Epidermal melanocyte (primary cell): ENCODE measurements at regions not wholly inside any gene's neighbourhood (a gene's known extent, or its start where the extent isn't known, plus 50 kb on each side); places are given as distances from the start of the nearest gene placed in this dataset.

Experiments used
- DNase-seq: peaks from one replicate; pipeline ENCODE4 v3.0.0; 2011; ENCODE audit warnings: low spot score; ENCODE audit not compliant: insufficient read length

GRCh38 chr3:190252080-190252479, 70.2 kb downstream of the CLDN1 start:
- DNase-seq, result no peak

GRCh38 chr3:190249414-190249813, 72.8 kb downstream of the CLDN1 start:
- no peak for DNase-seq

GRCh38 chr3:190242147-190242546, 80.1 kb downstream of the CLDN1 start:
- no peak for DNase-seq

GRCh38 chr3:190239325-190239724, 82.9 kb downstream of the CLDN1 start:
- DNase-seq, result no peak

GRCh38 chr3:190238871-190239270, 83.4 kb downstream of the CLDN1 start:
- no peak for DNase-seq

- DNase-seq, result no peak
These were observed 87.6 kb downstream of the CLDN1 start for GRCh38 chr3:190234621-190235020.

GRCh38 chr3:190229632-190230424, 92.4 kb downstream of the CLDN1 start:
- no peak for DNase-seq

- no peak for DNase-seq
These were observed 95.2 kb downstream of the CLDN1 start for GRCh38 chr3:190227064-190227463.

- DNase-seq, result no peak
These were observed 97.2 kb downstream of the CLDN1 start for GRCh38 chr3:190224863-190225692.

- no peak for DNase-seq
These were observed 97.8 kb downstream of the CLDN1 start for GRCh38 chr3:190224456-190224855.

GRCh38 chr3:190222916-190223315, 99.3 kb downstream of the CLDN1 start:
- DNase-seq, result no peak

- DNase-seq, result no peak
These were observed 99.9 kb downstream of the CLDN1 start for GRCh38 chr3:190222360-190222759.

GRCh38 chr3:190220362-190220761, 99.7 kb upstream of the P3H2 start:
- no peak for DNase-seq

- DNase-seq, result no peak
These were observed 96.4 kb upstream of the P3H2 start for GRCh38 chr3:190217081-190217480.

- DNase-seq, result no peak
These were observed 93.0 kb upstream of the P3H2 start for GRCh38 chr3:190213727-190214126.

GRCh38 chr3:190210608-190211007, 89.9 kb upstream of the P3H2 start:
- no peak for DNase-seq

GRCh38 chr3:190209533-190209932, 88.8 kb upstream of the P3H2 start:
- no peak for DNase-seq

- DNase-seq, result no peak
These were observed 87.5 kb upstream of the P3H2 start for GRCh38 chr3:190208196-190208595.

GRCh38 chr3:190205739-190206138, 85.0 kb upstream of the P3H2 start:
- no peak for DNase-seq

- no peak for DNase-seq
These were observed 83.5 kb upstream of the P3H2 start for GRCh38 chr3:190204200-190204599.

GRCh38 chr3:190197346-190197763, 76.7 kb upstream of the P3H2 start:
- no peak for DNase-seq

- DNase-seq, result no peak
These were observed 73.8 kb upstream of the P3H2 start for GRCh38 chr3:190194506-190194905.

- DNase-seq, result no peak
These were observed 72.5 kb upstream of the P3H2 start for GRCh38 chr3:190193210-190193609.
